ENCODE measurements at regions not wholly inside any gene's neighbourhood (a gene's known extent, or its start where the extent isn't known, plus 50 kb on each side); places are given as distances from the start of the nearest gene placed in this dataset.

DNA sequence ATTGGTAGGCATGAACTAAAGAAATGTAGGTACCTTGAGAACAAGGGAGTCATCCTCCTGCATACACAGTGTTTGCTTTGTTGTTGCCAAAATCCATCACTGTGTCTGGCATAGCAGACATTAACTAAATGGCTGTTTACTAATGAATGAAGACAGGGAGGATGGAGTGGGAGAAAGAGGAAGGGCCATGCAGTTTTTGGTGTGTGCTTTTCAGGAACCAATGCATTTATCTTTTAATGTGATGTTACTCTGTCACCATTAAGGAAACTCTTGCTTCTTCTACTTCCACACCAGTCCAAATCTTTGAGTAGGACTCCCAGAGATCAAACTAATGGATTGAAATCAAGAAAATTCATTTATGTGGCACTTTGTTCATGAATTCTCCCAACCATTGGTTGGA is 55.6 kb upstream of the DUSP10 start:
- DNase-seq = no peak

DNA sequence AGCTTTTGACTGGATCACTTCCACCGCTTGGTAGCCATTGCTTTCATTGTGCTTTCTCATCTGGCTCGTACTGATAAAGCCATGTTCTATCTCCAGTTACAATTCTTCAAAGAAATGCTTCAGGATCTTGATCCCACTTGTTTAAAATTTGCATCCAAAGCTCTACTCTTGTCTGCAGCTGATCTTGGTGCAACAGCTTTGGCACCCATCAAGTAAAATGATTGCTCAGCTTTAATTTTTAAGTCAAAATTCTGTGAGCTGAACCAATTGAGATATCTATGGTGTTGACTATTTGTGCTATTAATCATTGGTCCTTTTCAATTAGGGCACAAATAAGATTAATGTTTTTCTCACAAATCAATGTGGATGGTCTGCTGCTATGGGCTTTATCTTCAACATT is 54.8 kb upstream of the DUSP10 start:
- no peak for DNase-seq

- DNase-seq = no peak
These were observed 53.5 kb upstream of the DUSP10 start for GRCh38 chr1:221795380-221795779.

GRCh38 chr1:221794935-221795334 is 53.0 kb upstream of the DUSP10 start:
- DNase-seq = no peak

DNA sequence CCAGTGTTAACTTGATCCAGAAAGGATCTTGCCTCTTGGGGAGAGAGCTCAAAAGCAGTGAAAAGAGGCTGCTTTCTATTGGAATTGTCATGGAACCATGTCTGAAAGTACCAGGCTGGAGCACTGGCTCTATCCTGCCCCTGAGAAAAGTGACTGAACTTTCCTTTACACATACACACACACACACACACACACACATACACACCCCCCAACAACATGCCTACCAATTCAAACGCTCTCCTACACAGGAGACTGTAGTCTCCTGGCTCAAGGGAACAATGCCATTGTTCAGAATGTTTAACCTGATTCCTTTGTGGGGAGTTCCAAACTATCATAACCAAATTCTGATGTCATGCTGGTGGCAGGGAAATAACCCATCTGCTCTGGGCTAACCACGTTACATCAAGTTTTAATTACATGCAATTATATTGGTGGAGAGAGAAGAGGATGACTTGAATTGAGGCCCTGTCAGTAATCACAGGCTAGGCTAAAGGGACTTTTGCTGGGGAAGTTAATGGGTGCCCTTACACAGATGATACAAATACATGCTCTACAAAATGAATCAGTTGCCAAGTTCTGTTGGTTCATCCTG is 52.3 kb upstream of the DUSP10 start:
- no peak for DNase-seq

DNA sequence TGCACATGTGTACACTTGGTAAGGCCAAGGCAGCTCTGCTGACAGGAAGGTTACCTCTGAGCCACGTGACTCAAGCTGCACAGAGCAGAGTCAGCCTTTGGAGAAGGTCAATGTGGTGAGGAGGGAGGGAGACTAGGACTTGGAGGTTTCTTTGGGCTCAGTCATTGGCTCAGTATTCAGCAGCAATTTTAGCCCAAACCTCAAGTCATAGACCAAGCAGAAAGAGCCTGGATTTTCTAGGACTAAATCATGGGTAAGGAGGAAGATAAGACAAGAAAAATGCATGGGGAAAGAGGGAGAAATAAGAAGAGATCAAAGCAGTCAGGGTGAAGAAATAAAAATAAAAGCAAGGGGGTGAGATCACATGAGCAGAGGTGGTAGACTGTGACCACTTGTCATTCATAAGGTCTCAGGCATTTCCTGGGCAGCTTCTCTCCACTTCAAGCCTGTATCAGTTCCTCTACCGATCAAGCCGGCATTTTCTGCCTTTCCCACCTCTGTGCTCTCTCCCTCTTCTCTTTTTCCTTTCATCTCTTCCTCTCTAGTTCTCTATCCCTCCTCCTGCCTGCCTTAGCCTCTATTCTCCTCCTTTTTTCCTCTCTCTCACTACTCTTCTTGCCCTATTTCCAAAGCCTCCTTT is 51.7 kb upstream of the DUSP10 start:
- no peak for DNase-seq

DNA sequence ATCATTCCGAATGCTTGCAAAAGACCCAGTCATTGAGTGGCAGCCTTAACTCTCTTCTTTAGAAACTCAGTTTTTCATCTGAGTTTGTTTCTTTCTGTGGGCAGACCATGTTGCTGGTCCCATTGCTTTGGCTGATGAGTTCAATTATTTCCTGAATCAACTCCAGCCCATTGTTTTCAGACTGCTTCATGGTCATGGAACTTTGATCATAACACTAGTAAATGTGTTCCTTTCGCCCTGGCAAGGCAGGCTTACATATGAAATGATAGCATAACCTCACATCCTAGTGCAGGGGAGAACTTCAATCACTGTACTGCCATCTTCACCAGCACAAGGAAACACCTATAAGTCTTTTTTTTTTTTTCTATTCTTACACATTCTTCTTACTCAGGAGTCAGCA is 50.0 kb upstream of the DUSP10 start:
- no peak for DNase-seq
